GM19395 (cell line): ENCODE measurements at regions not wholly inside any gene's neighbourhood (a gene's known extent, or its start where the extent isn't known, plus 50 kb on each side); places are given as distances from the start of the nearest gene placed in this dataset.

ENCODE experiments used
- ATAC-seq: cut with Tn5 transposase; IDR thresholded peaks from one replicate; pipeline ENCODE4 v1.9.1; 2021; ENCODE audit warnings: mild to moderate bottlenecking, moderate library complexity; ENCODE audit not compliant: unreplicated experiment

DNA sequence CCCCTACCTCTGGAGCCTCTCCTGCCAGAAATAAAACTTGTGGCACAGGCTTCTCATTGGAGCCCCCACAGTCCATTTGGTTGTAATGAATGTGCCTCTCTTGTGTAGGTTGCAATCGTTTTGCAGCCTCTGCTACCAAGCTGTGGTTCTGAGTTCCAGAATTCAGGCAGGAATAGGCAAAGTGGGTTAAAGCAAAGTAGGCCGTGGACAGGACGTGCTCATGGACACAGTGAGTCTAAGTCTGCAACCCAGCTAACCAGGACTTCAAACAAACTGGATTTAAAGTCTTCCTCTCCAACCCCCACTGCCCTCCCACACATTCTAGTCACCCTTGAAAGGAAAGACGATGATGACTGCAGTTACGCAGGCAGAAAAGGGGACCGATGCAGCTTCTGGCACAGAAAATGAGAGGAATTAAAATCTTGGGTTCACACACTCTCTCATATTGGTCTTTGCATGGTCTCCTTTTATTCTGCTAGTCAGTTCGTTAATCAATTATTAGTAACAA, 260.0 kb downstream of the PIK3R1 start:
- ATAC-seq = no peak

DNA sequence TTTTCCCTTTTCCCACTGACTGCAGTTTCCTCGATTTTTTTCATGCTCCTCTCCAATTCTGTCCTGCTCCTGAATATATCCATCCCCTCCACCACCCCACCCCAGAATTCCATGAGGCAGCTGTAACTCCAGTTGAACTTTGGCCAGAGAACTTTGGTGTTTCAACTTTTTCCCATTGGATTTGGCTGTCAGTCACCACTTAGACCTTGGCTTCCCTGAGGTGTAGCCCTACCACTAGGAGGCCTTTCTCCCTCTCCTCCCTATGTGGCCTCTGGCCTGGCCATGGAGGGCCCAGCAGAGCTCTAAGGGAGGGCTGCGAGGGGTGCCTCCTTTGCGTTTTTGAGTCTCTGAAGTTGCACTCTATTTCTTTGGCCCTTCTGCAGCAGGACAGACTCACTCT, 261.3 kb downstream of the PIK3R1 start:
- ATAC-seq = no peak

DNA sequence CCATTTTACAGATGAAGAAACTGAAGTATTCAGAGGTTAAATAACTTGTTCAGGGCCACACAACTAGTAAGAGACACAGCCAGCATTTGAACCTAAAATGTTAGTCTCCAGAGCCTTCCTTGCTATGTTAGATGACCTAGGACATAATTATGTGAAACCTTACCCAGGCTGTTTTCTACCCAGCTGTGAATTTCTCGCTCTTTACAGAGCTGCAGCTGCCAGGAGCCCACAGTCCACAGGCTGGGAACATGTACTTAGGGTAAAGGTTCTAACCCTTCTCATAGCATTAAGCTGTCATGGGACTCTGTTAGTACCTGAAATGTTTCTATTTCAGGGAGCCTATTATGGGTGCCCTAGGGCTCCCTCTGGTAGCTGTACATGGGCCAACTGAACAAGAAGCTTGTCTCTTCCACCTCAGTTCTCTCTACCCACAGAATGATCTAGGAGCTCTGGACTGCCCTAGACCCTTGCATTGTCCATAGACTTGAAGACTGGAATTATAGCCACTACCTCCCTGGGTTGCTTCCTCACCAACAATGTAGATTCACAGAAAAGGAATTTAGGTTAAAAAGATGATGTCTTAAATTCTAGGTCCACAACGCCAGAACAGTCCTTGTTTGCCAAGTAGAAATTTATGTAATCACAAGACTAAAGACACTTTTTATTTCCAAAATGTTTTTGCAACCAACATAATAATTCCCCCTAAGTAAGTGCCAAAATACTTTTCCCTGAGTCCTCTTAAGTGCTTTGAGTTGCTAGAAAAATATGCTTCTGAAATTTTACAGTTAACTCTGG, 262.9 kb downstream of the PIK3R1 start:
- no peak for ATAC-seq

DNA sequence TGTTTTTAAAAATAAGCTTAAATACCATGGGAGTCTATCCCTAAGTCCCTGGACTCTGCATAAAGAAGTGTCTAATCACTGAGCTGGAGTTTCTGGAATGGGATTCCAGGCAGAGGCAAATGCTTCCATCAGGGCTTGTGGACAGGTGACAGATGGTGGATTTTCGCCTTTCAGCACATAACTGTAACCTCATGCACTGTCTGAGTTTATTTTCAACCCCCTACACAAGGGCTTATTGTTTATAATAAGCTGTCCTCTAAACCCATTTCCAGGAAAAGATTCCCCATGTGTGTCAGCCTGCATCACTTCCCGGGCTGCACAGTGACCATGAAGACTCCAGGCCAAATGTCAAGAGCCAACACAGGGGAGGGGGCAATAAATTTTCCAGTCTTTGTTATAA, 264.0 kb downstream of the PIK3R1 start:
- ATAC-seq = no peak

DNA sequence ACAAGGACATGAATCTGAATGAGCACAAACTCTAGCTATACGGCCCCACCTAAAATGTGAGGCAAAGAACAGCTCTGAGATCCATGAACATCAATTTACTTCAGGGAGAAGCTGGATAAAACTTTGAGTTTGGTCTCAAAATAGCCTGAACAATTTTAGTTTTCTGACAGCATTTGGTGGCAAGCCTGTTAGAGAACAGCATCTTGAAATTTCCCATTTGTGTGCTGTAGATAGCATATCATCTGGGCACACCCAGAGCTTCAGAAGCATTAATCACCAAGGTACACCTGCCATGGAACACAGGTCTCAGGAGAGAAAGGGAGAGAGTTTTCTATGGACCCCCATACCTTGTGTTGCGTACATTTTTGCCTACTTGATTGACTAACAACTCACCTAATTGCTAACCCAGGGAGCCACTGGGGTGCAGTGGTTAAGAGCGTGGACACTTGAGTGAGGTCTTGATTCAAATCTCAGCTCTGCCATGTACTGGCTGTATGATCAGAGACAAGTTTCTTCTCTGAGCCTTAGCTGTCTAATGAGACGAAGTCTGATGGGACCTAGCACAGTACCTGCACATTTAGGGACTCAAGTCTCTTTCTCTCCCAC, 264.9 kb downstream of the PIK3R1 start:
- no peak for ATAC-seq

DNA sequence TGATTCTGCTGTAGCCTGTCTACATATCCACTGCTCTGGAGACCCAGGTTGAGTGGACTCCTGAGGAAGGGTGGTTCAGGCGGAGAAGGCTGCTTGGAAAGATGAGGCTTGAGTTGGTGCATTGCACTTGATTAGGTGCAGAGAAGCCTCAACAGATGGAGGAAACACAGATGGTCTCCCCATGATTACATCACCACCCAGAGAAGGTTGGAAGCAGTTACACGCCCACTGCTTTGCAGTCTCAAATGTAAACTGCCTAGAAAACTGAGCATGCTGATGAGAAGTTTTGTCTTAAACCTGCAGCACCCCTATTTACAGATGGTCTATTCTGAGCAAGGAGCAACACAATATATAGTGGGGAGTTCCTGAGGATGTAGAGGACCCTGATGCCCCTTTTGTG, 266.6 kb downstream of the PIK3R1 start:
- ATAC-seq = no peak

DNA sequence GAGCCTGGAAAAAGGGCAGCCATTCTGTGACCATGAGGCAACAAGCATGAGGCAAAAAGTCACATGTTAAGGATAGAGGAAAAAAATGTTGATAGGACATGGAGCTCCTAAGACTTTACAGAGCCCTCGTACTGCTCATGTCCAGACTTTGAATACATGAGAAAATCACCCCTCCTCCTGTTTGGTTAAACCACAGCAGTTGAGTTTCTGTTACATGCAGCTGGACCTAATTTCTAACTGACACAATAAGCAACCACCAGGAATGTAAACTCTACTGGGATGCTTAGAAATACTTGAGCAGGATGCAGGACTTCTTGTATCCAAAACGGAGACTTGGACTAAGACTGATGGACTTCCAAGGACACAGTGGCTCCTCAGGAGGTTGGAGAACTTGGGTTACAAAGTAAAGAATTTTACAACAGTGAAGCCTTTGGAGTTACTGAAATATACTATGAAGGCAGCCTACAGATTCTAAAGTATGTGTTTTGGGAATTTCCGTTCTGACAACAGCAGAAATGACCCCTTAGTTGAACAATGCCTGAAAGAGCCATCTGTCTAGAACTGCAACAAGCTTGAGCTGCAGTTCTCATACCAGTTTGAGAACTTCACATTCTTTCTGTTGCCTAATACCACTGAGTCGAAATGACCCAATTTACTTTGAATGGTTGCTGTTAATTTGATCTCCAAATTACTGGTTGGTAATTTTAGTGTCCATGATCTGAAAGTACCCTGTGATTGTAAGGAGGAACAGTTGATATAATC, 268.9 kb downstream of the PIK3R1 start:
- no peak for ATAC-seq

DNA sequence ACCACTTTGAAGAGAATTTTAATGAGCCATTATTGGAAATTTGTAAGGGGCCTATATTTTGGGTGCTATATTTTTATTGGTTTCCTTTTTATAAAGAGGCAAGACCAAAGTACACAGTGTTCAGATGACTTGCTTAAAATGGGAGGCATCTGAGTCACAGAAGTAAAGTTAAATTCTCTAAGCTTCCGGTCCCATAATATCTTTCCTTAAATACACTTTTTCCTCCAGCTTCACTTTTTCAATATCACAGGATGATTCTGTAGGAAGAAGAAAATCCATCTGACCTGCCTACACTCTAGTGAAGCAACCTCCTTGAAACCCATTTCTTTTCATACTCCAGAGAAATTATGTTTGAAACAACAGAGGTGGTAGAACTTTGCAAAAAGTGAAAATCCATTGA, 274.0 kb downstream of the PIK3R1 start:
- no peak for ATAC-seq

DNA sequence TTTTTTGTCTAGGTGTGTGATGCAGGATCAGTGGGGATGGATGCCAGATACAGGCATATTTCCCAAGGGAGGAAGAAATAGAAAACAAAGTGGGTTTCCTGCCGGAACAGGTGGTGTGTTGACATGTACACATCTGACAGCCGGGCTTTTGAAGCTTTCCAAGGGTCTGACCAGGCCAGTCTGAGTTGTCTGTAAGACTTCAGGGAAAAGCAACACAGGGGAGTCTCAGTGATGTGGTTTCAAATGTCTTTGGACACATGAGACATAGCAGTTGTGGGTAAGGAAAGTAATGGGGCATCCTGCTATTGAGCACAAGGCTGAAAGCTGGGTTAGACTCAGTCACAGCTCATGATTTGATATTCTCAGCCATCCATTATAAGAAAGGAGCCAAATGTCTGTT, 274.9 kb downstream of the PIK3R1 start:
- no peak for ATAC-seq

DNA sequence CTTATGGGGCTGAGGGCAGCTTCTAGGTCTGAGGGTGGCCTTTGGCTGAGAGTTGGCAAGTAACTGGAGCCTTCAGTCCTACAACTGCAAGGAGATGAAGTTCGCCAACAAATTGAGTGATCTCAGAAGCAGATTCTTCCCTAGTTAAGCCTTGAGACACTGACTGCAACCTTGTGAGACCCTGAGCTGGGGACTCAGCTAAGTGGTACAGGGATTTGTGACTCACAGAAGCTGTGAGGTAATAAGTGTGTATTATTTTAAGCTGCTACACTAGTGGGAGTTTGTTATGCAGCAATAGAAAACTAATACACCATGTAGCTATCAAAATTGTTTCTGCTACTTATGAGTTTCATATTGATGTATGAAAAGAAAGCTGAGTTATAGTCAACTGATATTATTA, 279.2 kb downstream of the PIK3R1 start:
- no peak for ATAC-seq

DNA sequence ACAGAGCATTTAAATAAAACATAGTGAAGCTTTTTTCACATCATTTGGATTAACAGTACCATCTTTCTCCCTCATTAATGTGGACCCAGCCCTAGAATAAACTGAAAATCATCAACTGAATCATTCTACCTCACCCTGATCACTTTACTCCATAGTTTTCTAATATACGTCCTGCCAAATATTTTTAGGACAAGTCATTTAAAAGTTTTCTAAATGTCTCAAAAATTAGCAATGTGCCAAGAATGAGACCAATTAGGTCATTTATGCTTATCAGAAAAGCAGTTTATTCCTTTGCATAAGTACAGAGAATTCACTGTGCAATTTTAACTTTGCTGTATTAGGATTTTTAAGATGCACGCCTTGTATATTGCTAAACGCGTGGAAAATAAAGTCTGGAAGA, 284.4 kb downstream of the PIK3R1 start:
- no peak for ATAC-seq

DNA sequence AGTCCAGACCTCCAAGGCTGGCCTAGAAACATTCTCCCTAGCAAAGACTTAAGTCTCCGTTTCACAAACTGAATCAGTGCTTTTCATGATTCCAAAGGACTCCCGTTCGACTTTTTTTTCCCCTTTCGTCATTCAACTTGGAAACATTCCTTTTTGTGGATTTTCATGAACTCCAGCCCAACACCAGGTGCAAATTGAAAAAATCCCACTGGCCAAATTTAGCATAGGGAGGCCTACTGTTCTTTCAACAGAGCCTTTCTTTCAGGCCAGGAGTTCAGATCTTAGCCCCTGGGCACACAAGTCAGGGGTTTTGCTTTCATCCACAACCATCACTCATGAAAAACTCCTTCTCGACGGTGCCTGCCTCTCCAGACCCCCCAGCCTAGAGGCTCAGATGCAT, 285.3 kb downstream of the PIK3R1 start:
- no peak for ATAC-seq

DNA sequence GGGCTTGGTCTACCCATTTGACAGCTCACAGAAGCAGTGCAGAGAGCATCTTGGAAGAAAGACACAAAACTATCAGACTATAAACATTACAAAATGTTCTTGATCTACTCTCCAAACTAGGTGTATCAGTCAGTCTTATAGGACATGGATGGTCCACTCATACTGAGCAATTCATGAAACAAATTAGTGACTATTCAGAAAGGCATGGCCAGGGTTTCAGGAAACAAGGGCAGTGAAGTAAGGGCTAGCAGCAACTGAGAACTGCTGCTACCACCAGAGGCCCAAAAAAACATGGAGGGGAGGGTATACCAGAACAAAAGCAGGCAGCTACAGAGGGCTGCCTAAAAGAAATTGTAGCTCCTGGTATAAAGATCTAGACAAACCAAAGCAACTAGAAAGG, 287.0 kb downstream of the PIK3R1 start:
- ATAC-seq = no peak

DNA sequence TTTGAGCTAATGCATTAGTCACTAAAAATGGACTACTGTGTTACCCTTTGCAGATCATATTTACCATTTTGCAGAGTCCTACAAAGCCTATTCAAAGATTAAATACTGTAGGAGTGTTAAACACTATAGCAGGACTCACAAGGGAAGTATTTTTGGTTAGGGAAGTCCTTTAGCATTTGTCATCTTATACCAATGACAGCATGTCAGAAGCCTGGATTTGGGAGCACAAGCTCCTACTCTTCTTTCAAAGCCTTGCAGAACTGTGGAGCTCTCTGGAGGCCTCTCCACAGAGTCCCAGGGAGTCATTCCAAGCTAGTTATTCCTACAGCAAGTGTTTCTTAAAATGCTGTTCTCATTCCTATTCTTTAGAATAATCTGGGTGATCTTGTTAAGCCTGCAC, 288.8 kb downstream of the PIK3R1 start:
- no peak for ATAC-seq

DNA sequence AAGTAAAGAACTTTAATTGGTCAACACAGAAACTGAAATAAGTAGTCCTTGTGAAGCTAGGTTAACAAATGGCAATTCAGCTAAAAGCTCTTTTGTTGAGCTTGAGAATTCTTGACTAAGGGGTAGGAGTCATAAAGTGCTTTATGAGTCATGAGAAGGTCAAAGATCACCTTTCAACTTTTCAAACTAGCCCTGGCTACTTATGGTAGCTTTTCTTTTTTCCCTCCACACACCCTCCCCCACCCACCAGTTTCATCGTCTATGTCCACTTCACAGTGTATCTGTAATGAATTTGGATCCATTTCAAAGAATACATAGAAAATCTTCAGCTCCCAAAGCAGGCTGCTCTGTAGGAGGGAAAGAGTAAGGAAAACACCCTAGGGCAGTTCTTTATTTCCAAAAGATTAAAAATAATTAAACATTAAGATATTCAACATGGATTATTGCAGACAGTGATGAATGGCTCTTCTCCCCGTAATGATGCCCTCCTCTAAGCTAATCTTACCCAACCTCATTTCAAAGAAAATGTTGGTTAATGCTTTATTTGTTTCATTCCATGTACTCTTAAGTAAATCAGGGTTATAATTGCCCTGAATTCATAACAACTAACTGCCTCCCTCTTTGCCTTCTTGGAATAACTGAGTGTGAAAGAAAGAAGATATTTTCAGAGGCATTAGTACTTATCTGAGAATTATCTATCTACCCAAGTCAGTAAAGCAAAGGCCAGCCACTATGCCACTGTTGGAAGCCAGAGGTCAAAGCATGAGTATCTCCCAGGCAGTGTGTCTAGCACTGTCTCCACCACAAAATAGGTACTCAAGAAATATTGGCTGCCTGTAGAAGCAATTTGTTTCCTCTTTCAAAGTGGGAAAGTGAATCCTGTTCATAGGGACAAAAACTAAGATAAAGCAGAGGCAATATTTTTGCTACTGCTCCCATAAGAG, 290.6 kb downstream of the PIK3R1 start:
- no peak for ATAC-seq

DNA sequence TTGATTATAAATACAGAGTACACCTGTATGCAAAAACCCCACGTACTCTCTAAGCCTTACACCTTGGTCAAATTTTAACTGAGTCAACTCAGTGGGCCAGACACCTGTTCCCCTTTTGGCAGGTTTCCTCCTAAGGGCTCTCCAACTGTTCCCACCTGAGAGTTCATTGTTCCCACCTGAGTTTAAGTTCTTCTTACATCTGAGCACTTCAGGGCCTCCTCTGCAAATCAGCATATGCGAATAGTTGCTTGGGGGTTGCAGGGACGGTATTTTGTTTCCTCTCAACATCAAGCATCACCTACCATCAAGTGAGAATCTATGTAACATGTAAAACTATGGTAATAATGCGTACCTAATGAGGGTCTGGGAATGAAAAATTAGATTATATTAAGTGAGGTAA, 300.0 kb downstream of the PIK3R1 start:
- no peak for ATAC-seq

DNA sequence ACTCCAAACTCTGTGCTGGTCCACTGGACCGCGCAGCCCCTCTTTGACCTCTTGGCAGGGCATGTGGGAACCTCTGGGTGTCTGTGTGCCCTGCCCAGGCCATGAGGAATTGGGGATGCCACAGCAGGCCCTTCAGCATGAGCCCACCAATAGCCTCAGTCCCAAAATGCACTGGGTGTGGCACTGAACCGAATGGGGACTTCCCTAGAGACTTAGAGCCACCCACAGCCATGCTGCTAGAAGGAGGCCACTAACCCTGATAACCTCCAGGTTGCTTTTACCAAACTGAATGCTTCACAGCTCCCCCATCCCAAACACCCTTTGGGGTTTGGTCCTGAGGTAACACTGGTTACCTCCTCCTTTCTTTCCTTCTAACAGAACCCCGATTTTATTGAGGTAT, 302.7 kb downstream of the PIK3R1 start:
- no peak for ATAC-seq

DNA sequence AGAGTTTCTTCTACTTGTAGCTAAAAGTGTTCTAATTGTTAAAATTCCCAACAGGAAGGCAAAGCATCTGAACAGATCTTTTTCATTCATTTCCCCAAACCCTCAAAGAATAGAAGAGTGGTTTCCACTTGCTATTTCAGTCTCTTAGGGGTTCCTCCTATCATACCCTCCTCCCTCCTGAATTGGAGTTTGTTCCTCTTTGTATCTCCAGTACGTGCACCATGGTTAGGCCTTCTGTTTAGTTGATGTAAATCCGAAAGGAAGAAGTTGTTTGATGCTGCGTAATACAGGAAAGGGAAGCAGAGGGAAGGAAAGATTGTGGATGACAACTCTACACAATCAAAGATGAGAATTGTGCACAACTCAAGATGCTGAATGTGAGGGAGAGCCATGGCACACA, 303.6 kb downstream of the PIK3R1 start:
- ATAC-seq = no peak

DNA sequence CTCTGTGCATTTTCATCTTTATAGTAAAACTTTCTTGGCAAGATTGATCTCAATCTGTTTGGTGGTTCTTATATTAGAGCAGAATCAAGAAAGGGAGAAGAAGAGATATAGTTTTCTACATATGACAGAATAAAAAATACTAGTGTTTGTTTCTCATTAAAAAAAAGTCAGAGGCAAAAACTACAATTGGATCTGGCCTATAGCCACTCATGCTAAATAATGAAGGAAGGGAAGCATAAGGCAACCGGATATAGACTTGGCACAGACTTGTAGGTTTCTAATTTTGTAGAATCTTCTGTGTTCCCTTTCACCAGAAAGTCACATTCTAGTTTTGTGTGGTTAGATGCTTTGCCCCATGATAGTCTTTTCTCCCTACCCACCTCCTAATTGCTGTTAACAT, 306.2 kb downstream of the PIK3R1 start:
- ATAC-seq = no peak

DNA sequence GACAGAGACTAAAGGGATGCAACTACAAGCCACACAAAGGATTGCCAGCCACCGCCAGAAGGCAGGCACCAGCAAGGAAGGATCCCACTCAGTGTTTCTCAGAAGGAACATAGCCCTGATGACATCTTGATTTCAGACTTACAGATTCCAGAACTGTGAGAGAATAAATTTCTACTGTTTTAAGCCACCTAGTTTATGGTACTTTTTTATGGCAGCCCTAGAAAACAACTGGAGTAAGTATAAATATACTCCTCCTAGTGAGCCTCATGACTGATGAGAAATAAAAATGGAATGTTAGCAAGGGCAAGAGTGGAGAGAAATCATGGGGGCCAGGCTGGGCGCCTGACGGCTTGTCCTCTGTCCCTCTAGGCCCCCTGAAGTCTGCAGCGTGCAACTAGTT, 307.3 kb downstream of the PIK3R1 start:
- no peak for ATAC-seq

DNA sequence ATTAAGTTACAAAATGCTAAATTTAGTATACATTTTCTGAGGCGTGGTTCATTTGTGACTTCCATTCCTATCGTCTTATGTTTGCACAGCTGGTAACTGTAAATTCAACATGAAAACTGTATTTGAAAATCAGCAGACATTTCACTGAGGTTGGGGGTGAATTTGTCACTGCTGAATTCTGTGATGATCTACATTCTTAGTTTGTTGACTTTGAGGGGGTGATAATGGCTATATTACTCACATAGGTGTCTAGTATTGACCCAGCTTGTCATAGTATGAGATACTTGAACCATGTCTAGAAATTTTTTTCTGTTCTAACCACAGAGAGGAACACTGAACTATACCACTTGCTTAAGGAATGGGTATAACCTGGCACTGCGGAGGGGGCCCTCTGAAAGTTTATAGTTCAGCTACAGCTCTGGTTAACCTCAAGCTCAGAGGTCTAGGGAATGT, 313.3 kb downstream of the PIK3R1 start:
- ATAC-seq = no peak
